Smooth muscle cell of the brain vasculature (primary cell): ENCODE measurements at regions not wholly inside any gene's neighbourhood (a gene's known extent, or its start where the extent isn't known, plus 50 kb on each side); places are given as distances from the start of the nearest gene placed in this dataset.

ENCODE experiments used
- DNase-seq: peaks from one replicate; pipeline ENCODE4 v3.0.0-alpha.2; 2012; ENCODE audit warnings: low read depth, low spot score

DNA sequence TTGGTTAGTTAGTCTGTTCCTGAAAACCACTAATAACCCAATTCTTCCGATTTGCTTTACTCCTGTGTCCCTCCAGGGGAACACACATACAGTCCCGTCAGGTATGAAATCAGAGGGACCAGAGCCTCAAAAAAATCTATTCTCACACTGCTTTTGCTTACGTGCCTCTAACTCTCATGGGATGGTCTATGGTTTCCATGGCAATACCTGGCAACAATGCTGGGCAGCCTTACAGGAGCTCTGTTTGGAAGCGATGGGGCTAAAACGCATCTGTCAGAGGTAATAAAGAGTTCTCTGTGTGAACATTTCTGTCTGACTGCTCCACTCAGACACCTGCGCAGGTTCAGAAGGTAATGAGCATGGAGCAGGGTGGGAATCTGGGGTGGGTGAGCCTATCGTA, 376.2 kb downstream of the GXYLT1 start:
- no peak for DNase-seq

DNA sequence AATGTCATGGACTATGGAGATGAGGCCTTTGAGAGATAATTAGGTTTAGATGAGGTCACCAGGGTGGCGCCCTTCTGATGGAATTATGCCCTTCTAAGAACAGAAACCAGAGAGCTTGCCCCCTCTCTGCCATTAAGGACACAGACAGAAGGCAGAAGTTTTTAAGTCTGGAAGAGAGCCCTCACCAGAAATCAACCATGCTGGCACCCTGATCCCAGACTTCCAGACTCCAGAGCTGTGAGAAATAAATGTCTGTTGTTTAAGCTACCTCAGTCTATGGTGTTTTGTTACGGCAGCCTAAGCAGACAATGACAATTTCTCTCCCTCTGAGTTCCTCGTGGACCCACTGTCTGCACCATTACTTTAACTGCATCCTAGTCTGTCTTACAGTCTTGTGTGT, 382.0 kb downstream of the GXYLT1 start:
- DNase-seq = no peak

- DNase-seq = no peak
Measured at GRCh38 chr12:41745593-41745992, 399.1 kb downstream of the GXYLT1 start.

DNA sequence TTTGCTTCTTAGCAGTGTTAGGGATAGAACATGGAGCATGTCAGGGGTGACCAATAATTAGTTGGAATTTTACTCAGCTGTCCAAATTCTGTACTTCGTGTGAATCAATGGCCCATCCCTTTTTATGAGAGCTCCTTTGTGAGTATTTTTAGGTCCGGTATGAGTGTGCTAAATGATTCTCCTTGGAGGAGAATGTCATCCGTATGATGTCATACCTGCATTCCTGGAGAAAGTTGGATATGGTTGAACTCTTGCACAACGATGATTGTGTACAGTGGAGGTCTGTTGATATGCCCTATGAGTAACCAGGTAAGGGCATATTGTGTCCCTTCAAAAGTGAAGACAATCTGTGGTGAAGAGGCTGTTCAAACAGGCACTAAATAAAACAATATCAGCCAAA, 400.8 kb downstream of the GXYLT1 start:
- no peak for DNase-seq

GRCh38 chr12:41739066-41739465, 405.6 kb downstream of the GXYLT1 start:
- no peak for DNase-seq

GRCh38 chr12:41737423-41737822, 407.3 kb downstream of the GXYLT1 start:
- no peak for DNase-seq

- DNase-seq = no peak
Measured at GRCh38 chr12:41736436-41736835, 408.2 kb downstream of the GXYLT1 start.

DNA sequence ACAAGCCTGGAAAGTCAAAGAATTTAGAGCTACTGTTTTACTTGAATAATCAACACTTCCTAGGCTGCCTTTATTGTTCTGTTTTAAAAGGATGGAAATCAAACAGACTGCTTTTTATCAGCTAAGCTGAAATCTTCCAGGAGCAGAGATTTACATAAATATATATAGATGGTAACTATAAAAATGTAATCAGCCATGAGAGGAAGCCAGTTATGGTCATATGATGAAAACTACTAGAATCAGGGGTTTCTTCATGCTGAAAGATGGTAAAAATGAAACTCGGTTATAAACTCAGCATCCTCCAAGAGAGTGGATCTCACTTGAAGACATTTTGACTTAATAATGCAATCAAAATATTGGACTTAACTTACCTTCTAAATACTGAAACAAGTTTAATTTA, 413.0 kb downstream of the GXYLT1 start:
- DNase-seq = no peak

- no peak for DNase-seq
Measured at GRCh38 chr12:41731061-41731460, 413.6 kb downstream of the GXYLT1 start.

- no peak for DNase-seq
Measured at GRCh38 chr12:41724216-41724615, 420.5 kb downstream of the GXYLT1 start.

- DNase-seq = no peak
Measured at GRCh38 chr12:41719214-41719613, 425.5 kb downstream of the GXYLT1 start.

DNA sequence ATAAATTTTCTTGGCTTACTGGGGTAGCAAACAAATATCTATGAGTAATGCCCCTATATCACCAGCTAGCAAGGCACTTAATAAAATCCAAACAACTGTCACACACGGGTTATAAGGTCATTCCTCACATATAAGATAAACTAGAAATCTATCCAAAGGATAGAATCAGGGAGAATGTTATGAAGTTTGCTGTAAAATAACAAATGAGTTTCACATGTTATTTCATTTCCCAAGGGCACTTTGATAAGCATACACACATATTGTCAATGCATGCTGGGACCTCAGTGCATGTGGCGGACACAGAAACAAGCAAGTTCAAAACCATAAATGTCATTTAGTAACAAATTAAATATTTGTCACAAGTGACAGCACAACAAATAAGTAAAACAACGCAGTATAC, 429.4 kb downstream of the GXYLT1 start:
- DNase-seq = no peak

- no peak for DNase-seq
Measured at GRCh38 chr12:41709463-41710285, 435.0 kb downstream of the GXYLT1 start.

- DNase-seq = no peak
Measured at GRCh38 chr12:41709012-41709411, 435.7 kb downstream of the GXYLT1 start.

GRCh38 chr12:41706376-41706775, 438.3 kb downstream of the GXYLT1 start:
- no peak for DNase-seq

DNA sequence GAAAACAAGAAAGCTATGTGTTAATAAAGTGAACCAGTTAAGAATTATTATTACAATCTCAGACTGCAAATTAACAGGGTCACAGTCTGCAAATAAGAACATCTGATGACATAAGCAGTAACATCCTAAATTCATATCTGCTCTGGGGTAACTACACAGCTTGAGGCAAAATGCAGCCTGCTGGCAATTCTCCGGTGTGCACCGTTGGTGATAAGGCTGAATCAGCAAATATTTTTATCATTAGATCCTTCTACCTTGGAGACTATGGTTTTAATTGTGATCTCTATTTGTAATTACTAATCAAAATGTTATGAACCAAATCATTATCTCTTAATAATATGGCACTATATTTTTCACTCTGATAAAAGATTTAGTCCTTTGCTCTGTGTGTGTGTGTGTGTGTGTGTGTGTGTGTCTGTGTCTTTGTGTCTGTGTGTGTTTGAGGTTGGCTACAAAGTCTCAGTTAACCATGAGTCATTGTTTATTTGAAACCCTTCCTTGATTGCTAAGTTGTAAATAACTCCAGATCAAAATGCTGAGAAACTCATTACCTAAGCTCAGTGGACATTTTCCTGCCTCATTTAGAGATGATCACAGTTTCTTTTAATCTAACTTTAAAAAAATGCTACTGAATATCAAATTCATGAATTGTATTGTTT, 442.6 kb downstream of the GXYLT1 start:
- no peak for DNase-seq

DNA sequence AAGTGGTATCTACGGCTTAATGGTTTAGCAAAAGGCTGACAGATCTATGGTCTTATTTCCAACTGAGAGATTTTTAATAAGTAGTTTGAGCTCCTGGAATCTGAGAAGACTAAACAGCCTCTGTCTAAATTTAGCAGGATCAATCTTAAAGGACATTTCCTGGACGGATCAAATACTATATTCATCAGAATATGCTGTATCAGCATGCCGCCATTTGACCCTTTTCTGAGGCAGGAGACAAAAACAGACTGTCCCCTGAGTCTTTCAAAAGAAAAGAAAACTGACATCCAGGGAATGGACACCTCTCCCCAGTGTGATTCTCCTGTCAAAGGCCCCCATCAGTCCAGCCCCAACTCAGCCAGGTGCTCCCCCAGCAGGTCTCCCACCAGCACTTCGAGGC, 443.7 kb downstream of the GXYLT1 start:
- DNase-seq = no peak

GRCh38 chr12:41699658-41700057, 445.0 kb downstream of the GXYLT1 start:
- DNase-seq = no peak

DNA sequence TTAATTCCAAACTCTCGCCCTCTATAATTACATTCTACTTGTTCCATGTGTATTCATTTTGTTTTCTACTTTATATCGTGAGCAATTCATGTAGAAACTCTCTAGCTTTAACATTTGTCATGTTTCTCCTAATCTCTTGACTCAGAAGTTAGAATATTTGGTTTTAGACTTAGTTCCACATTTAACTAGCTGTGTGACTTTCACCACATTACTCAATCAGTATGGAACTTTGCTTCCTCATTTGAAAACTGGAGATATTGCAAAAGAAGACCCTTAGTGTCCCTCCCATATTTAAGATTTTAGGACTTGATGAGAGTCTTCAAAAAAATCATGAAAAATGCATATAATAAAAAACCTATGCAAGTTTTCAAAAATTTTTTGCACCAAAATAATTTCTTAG, 447.5 kb downstream of the GXYLT1 start:
- DNase-seq = no peak

- no peak for DNase-seq
Measured at GRCh38 chr12:41684997-41685396, 459.7 kb downstream of the GXYLT1 start.

DNA sequence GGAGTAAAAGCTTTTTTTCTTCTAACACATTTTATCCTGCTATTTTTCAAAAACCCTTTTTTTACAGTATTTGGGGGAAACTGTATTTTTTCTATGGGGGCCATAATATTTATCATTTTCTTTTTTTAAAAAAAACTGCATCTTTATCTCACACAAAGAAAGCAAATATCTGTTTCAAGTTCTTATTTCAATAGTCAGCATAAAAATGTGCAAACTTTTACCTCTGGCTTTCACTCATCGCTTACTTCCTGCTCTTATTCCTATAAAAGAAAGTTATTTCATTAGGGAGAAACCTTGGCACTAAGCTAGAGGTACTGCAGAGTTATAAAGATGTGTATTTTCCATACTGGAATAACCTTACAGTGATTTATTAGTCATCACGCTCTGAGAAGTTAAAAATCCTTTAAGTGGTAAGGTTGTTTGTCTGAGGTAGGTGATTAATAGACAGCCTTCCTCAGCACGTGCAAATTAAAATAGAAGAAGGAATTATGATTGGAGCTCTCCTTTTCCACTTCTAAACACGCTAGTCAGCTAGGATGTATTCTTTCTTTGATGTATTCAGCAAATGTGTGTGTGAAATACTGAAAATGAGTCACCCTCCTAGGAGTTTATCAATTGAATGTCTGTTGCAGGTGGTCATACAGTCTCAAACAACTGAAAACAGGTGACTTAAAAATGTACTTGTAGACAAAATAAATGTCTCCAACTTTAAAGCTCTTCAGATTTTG, 461.0 kb downstream of the GXYLT1 start:
- no peak for DNase-seq

DNA sequence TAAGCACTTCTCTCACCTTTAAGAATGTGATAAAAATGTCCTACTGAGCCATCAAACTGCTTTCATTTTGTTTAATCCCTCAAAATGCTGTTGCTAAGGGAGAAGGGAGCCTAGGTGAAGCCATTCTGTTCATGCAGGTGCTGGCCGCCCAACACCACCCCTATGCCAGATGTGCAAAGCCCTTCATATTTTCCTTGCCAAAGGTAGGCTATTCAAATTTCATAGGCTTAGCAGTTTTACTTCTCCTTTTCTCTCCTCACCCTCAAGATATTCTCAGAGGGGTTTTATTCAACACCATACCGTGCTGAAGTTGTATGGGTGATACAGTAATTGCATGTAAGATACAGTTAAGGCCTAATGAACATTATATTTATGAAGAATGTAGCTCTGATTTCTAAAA, 461.7 kb downstream of the GXYLT1 start:
- no peak for DNase-seq

DNA sequence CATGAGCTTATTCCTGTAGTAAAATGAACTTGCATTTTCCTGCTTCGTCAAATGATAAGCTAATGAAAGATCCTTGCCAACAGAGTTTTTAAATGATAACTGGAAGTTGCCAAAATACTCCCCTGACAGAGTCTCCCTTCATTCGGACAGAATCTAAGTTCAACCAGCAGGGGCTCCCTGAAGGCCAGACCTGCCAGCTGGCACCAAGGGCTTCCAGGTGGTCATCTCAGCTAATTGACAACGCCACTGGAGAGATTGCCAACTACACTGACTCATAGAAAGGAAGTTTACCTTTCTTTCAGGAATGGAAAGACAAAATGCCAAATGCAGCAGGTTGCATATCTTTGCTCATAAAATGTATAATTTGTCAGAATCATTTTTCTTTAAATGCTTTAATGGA, 462.8 kb downstream of the GXYLT1 start:
- DNase-seq = no peak
